B cell (primary cell): ENCODE measurements at regions not wholly inside any gene's neighbourhood (a gene's known extent, or its start where the extent isn't known, plus 50 kb on each side); places are given as distances from the start of the nearest gene placed in this dataset.

Experiments
- ATAC-seq: fragments of 200-7000 bp; cut with Tn5 transposase; one replicate; pipeline ENCODE4 v1.10.0; 2021; ENCODE audit warnings: low read depth, mild to moderate bottlenecking, moderate number of reproducible peaks, moderate library complexity
- CTCF ChIA-PET: fragments of 350-600 bp; sonication (Branson Sonifier 250); formaldehyde crosslinking; loops from one replicate; lab custom pipeline; 2021; ENCODE audit warnings: antibody characterized with exemption, inconsistent platforms; lab: Charles Lee
- POLR2A ChIA-PET: fragments of 350-600 bp; sonication (Branson Sonifier 250); formaldehyde crosslinking; loops from one replicate; lab custom pipeline; 2021; ENCODE audit warnings: antibody characterized with exemption; lab: Charles Lee
- DNase-seq: peaks from one replicate; pipeline ENCODE4 v3.0.0; 2013
- H2AFZ ChIP-seq: 2 replicates; pipeline ENCODE4 v1.6.1; 2012; ENCODE audit warnings: mild to moderate bottlenecking, low read depth, low read length; ENCODE audit not compliant: insufficient read depth, poor library complexity, severe bottlenecking
- H3K27ac ChIP-seq, 2 donors: 1 replicate in 1 of 2; 2 replicates in 1 of 2; pipeline ENCODE4 v1.5.1; 2012 to 2013; ENCODE audit warnings: low read length in 2 of 2, mild to moderate bottlenecking in 2 of 2, moderate library complexity in 1 of 2
- H3K27me3 ChIP-seq, 4 experiments: fragments of 200-600 bp in 1 of 4; sonication (generic) in 1 of 4; replicated peaks in 1 of 4; 1 replicate in 2 of 4; 2 replicates in 2 of 4; pipeline versions ENCODE4 v1.6.1 to v1.7.0; 2013 to 2016; ENCODE audit warnings: low read length in 3 of 4, mild to moderate bottlenecking in 2 of 4, mixed read lengths in 1 of 4, moderate library complexity in 1 of 4; ENCODE audit not compliant: insufficient read depth in 4 of 4, control insufficient read depth in 3 of 4; ENCODE audit errors: control extremely low read depth in 1 of 4
- H3K36me3 ChIP-seq, 2 experiments: replicated peaks in 1 of 2; 1 replicate in 1 of 2; 2 replicates in 1 of 2; pipeline versions ENCODE4 v1.6.1 to v1.7.1; 2013; ENCODE audit warnings: low read length in 1 of 2; ENCODE audit not compliant: insufficient read depth in 2 of 2, control insufficient read depth in 1 of 2; ENCODE audit errors: control extremely low read depth in 1 of 2, extremely low read depth in 1 of 2
- H3K4me1 ChIP-seq, 2 donors: fragments of 200-600 bp in 1 of 2; sonication (generic) in 1 of 2; 1 replicate in 1 of 2; 2 replicates in 1 of 2; pipeline versions ENCODE4 v1.5.1 to v1.6.1; 2013 to 2017; ENCODE audit warnings: low read length in 2 of 2; ENCODE audit not compliant: control insufficient read depth in 2 of 2, insufficient read depth in 2 of 2
- H3K4me2 ChIP-seq: replicated peaks from 2 replicates; pipeline ENCODE3; 2012; ENCODE audit warnings: mild to moderate bottlenecking, low read depth, low read length; ENCODE audit not compliant: poor library complexity, severe bottlenecking
- H3K4me3 ChIP-seq, 5 experiments: fragments of 200-600 bp in 1 of 5; sonication (generic) in 1 of 5; 1 replicate in 3 of 5; 2 replicates in 2 of 5; pipeline versions ENCODE4 v1.5.1 to v1.7.0; 2011 to 2016; ENCODE audit warnings: low read length in 4 of 5, mild to moderate bottlenecking in 4 of 5, low read depth in 2 of 5, control low read depth in 1 of 5, moderate library complexity in 1 of 5; ENCODE audit not compliant: insufficient read depth in 1 of 5; ENCODE audit errors: control extremely low read depth in 1 of 5, extremely low read depth in 1 of 5
- H3K79me2 ChIP-seq: fragments of 200-600 bp; sonication (generic); one replicate; pipeline ENCODE4 v1.6.0; 2016; ENCODE audit warnings: low read length; ENCODE audit not compliant: control insufficient read depth, insufficient read depth
- H3K9ac ChIP-seq: fragments of 200-600 bp; sonication (generic); 2 replicates; pipeline ENCODE4 v1.6.1; 2017; ENCODE audit warnings: mild to moderate bottlenecking, low read length, moderate library complexity
- H3K9me3 ChIP-seq, 3 donors: one replicate each; pipeline versions ENCODE4 v1.6.1 to v1.7.1; 2013; ENCODE audit warnings: low read length in 2 of 3; ENCODE audit not compliant: control insufficient read depth in 2 of 3, insufficient read depth in 1 of 3; ENCODE audit errors: control extremely low read depth in 1 of 3
- H4K20me1 ChIP-seq: 2 replicates; pipeline ENCODE4 v1.6.0; 2012; ENCODE audit warnings: mild to moderate bottlenecking, low read length; ENCODE audit not compliant: insufficient read depth, control insufficient read depth, poor library complexity, severe bottlenecking
- H3K27ac Mint-ChIP-seq: one replicate; pipeline ENCODE4 v1.8.0; 2021; ENCODE audit warnings: mixed read lengths
- H3K27me3 Mint-ChIP-seq: one replicate; pipeline ENCODE4 v1.8.0; 2021; ENCODE audit warnings: mixed read lengths
- H3K4me1 Mint-ChIP-seq: one replicate; pipeline ENCODE4 v1.8.0; 2021; ENCODE audit warnings: mixed read lengths
- H3K4me3 Mint-ChIP-seq: one replicate; pipeline ENCODE4 v1.8.0; 2021; ENCODE audit warnings: mixed read lengths
- H3K9me3 Mint-ChIP-seq: one replicate; pipeline ENCODE4 v1.8.0; 2022; ENCODE audit warnings: mixed read lengths; ENCODE audit not compliant: insufficient read depth
- CTCF ChIP-seq: fragments of 200-600 bp; IDR thresholded peaks from one replicate; pipeline ENCODE4 v1.8.0; 2022; ENCODE audit warnings: antibody characterized with exemption, mild to moderate bottlenecking
- EZH2 ChIP-seq: IDR thresholded peaks from 2 replicates; pipeline ENCODE4 v1.6.1; 2012; ENCODE audit warnings: borderline replicate concordance, low read depth, mild to moderate bottlenecking, moderate library complexity, low read length; ENCODE audit not compliant: insufficient read depth, poor library complexity, severe bottlenecking
- WGBS: methylation state at CpG from one replicate; pipeline ENCODE4 v1.1.5; 2013; ENCODE audit warnings: missing lambda C conversion rate; ENCODE audit not compliant: insufficient coverage; 5-methylcytosine and 5-hydroxymethylcytosine counted together
- intact Hi-C: fragments of 100-400 bp; cut with micrococcal nuclease; formaldehyde crosslinking; loops from one replicate; pipeline ENCODE4 v1.10.0; 2022

- Mint-ChIP-seq H3K9me3 (peaks cover 5% of the 10 kb centered on the region), H3K4me1 (no peaks in the 10 kb centered on the region), H3K27me3 (peaks cover 28% of the 10 kb centered on the region), H3K27ac (no peak overlapping the region), H3K4me3 (no peak overlapping the region)
- Histone ChIP-seq H3K79me2 (no peaks in the 10 kb centered on the region), H3K4me2 (no peak overlapping the region), H4K20me1 (no peaks in the 10 kb centered on the region), H3K4me1 (no peaks in the 10 kb centered on the region), H3K36me3 (no peaks in the 10 kb centered on the region), H3K27me3 (peaks cover 0 to 5% (median 0%) of the 10 kb centered on the region in 4 experiments), H2AFZ (no peak overlapping the region), H3K9me3 (peaks cover 0 to 3% (median 0%) of the 10 kb centered on the region in 3 donors), H3K9ac (no peak overlapping the region), H3K4me3 (no peak overlapping the region), H3K27ac (no peak overlapping the region)
- TF ChIP-seq CTCF (no peak), EZH2 (no peak)
- ATAC-seq = no peak
- WGBS = no CpG with 5 or more reads among the region's 3 CpGs
- POLR2A ChIA-PET = no interaction called here
- DNase-seq = no peak
- intact Hi-C loops = no loop called here
- CTCF ChIA-PET = no interaction called here
Observed at GRCh38 chr20:48049171-48049570, 263.9 kb upstream of the SULF2 start.

GRCh38 chr20:48047447-48047846, 262.2 kb upstream of the SULF2 start:
- no peaks in the 10 kb centered on the region for H4K20me1 ChIP-seq
- no peak overlapping the region for H2AFZ ChIP-seq
- H3K27me3 ChIP-seq = peaks cover 0 to 2% (median 0%) of the 10 kb centered on the region in 4 experiments
- no peak overlapping the region for H3K4me2 ChIP-seq
- H3K4me3 Mint-ChIP-seq = no peak overlapping the region
- H3K27ac Mint-ChIP-seq = no peak overlapping the region
- ATAC-seq (no peak), DNase-seq (no peak)
- H3K4me3 ChIP-seq = no peak overlapping the region
- H3K9me3 ChIP-seq = no peaks in the 10 kb centered on the region
- intact Hi-C loops = no loop called here
- ChIA-PET POLR2A (no interaction called here), CTCF (no interaction called here)
- H3K36me3 ChIP-seq = no peaks in the 10 kb centered on the region
- WGBS = 57% methylated on average over 1 of the region's 4 CpGs
- TF ChIP-seq EZH2 (no peak), CTCF (no peak)
- no peak overlapping the region for H3K27ac ChIP-seq
- no peak overlapping the region for H3K9ac ChIP-seq
- H3K4me1 ChIP-seq = no peaks in the 10 kb centered on the region
- peaks cover 16% of the 10 kb centered on the region for H3K27me3 Mint-ChIP-seq
- no peaks in the 10 kb centered on the region for H3K4me1 Mint-ChIP-seq
- no peaks in the 10 kb centered on the region for H3K79me2 ChIP-seq
- H3K9me3 Mint-ChIP-seq = peaks cover 3% of the 10 kb centered on the region
